Keratinocyte (primary cell): ENCODE measurements at regions not wholly inside any gene's neighbourhood (a gene's known extent, or its start where the extent isn't known, plus 50 kb on each side); places are given as distances from the start of the nearest gene placed in this dataset.

ENCODE experiments used
- DNase-seq: peaks from one replicate; pipeline ENCODE4 v3.0.0-alpha.2; 2011; ENCODE audit warnings: low read depth, missing footprints, low spot score
- FAIRE-seq: peaks from 2 replicates; lab custom pipeline; 2011; peaks lifted over from hg19 to GRCh38; lab: Jason Lieb, UNC
- H2AFZ ChIP-seq: 2 replicates; pipeline ENCODE4 v1.6.0; 2012; ENCODE audit warnings: low read length, control low read depth, inconsistent platforms; ENCODE audit not compliant: control insufficient read depth
- H3K27ac ChIP-seq: 2 replicates; pipeline ENCODE4 v1.5.1; 2011; ENCODE audit warnings: low read length; ENCODE audit not compliant: control insufficient read depth, insufficient read depth
- H3K27me3 ChIP-seq: 3 replicates; pipeline ENCODE4 v1.6.0; 2011; ENCODE audit warnings: low read length; ENCODE audit not compliant: control insufficient read depth, insufficient read depth; ENCODE audit errors: extremely low read depth
- H3K36me3 ChIP-seq, 2 experiments: 2 replicates in 1 of 2; 3 replicates in 1 of 2; pipeline ENCODE4 v1.5.1; 2011; ENCODE audit warnings: low read length in 2 of 2, mild to moderate bottlenecking in 1 of 2; ENCODE audit not compliant: control insufficient read depth in 2 of 2, insufficient read depth in 2 of 2; ENCODE audit errors: extremely low read depth in 1 of 2
- H3K4me1 ChIP-seq: 3 replicates; pipeline ENCODE4 v1.5.1; 2011; ENCODE audit warnings: low read length; ENCODE audit not compliant: control insufficient read depth, insufficient read depth; ENCODE audit errors: extremely low read depth
- H3K4me2 ChIP-seq: 3 replicates; pipeline ENCODE4 v1.6.0; 2011; ENCODE audit warnings: low read depth, low read length; ENCODE audit not compliant: control insufficient read depth, insufficient read depth; ENCODE audit errors: extremely low read depth
- H3K4me3 ChIP-seq, 3 experiments: fragments of 200-600 bp in 1 of 3; sonication (generic) in 1 of 3; 2 replicates in 2 of 3; 3 replicates in 1 of 3; pipeline ENCODE4 v1.5.1; 2011 to 2016; ENCODE audit warnings: low read length in 3 of 3, mild to moderate bottlenecking in 3 of 3, control low read depth in 2 of 3, inconsistent platforms in 1 of 3, low read depth in 1 of 3, mixed read lengths in 1 of 3, mixed run types in 1 of 3, moderate library complexity in 1 of 3; ENCODE audit not compliant: control insufficient read depth in 2 of 3, insufficient read depth in 2 of 3; ENCODE audit errors: extremely low read depth in 1 of 3
- H3K79me2 ChIP-seq: 2 replicates; pipeline ENCODE4 v1.6.0; 2012; ENCODE audit warnings: low read length; ENCODE audit not compliant: control insufficient read depth, insufficient read depth
- H3K9ac ChIP-seq: 3 replicates; pipeline ENCODE4 v1.6.0; 2011; ENCODE audit warnings: low read length; ENCODE audit not compliant: control insufficient read depth, insufficient read depth; ENCODE audit errors: extremely low read depth
- H3K9me1 ChIP-seq: 3 replicates; pipeline ENCODE4 v1.6.0; 2011; ENCODE audit warnings: low read length; ENCODE audit not compliant: control insufficient read depth, insufficient read depth; ENCODE audit errors: extremely low read depth
- H3K9me3 ChIP-seq: 2 replicates; pipeline ENCODE4 v1.5.1; 2012; ENCODE audit warnings: low read depth, low read length; ENCODE audit not compliant: control insufficient read depth
- H4K20me1 ChIP-seq: 3 replicates; pipeline ENCODE4 v1.6.0; 2011; ENCODE audit warnings: low read length; ENCODE audit not compliant: control insufficient read depth, insufficient read depth; ENCODE audit errors: extremely low read depth
- EZH2 ChIP-seq: IDR thresholded peaks from one replicate; pipeline ENCODE4 v1.6.1; 2012; ENCODE audit warnings: inconsistent platforms, mild to moderate bottlenecking, low read length, moderate library complexity
- dilution Hi-C: fragments of 300-500 bp; cut with MboI; formaldehyde crosslinking; loops from one replicate; pipeline ENCODE4 v1.7.0; 2020; ENCODE audit warnings: low sequenced_read_pairs; ENCODE audit not compliant: extremely low pct_ligation_motif_present
- TF ChIP-seq, protein P1 (sequence below), 3 experiments: IDR thresholded peaks in 1 of 3; conservative IDR thresholded peaks in 1 of 3; optimal IDR thresholded peaks in 1 of 3; 2 replicates in 2 of 3; 3 replicates in 1 of 3; pipeline versions ENCODE3 to v1.5.1; 2011; ENCODE audit warnings: low read length in 3 of 3, mild to moderate bottlenecking in 3 of 3, moderate library complexity in 2 of 3, control low read depth in 1 of 3, inconsistent platforms in 1 of 3; ENCODE audit not compliant: insufficient read depth in 2 of 3; ENCODE audit errors: extremely low read depth in 1 of 3

DNA sequence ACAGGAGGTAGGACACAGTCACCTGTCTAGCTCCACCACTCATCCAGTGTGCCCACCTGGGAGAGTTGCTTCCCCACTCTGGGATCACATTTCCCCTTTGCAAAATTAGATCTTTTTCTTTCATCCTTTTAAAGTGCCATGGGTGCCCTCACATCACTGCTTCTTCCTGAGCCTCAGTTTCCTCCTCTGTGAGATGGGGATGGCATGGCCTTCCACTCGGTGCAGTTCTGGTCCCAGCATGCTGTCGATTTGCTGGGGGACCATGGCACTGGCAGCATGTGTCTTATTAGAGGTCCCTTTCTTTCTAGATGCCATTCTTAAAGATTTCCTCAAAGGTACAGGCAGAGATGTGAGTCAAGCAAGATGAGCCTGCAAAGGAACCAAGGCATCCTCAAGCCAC is 158.3 kb upstream of the ZMIZ1 start:
- no peaks in the 10 kb centered on the region for H3K9me1 ChIP-seq
- H2AFZ ChIP-seq: no peak overlapping the region
- H3K9me3 ChIP-seq: no peaks in the 10 kb centered on the region
- no peaks in the 10 kb centered on the region for H3K36me3 ChIP-seq
- no peak overlapping the region for H3K4me3 ChIP-seq
- FAIRE-seq (no peak), DNase-seq (no peak)
- no peak overlapping the region for H3K9ac ChIP-seq
- no peak overlapping the region for H3K27ac ChIP-seq
- H3K27me3 ChIP-seq: peaks cover 22% of the 10 kb centered on the region
- H4K20me1 ChIP-seq: peaks cover 4% of the 10 kb centered on the region
- no peaks in the 10 kb centered on the region for H3K79me2 ChIP-seq
- no peak overlapping the region for H3K4me2 ChIP-seq
- TF ChIP-seq EZH2: no peak
- TF ChIP-seq, protein P1, sequence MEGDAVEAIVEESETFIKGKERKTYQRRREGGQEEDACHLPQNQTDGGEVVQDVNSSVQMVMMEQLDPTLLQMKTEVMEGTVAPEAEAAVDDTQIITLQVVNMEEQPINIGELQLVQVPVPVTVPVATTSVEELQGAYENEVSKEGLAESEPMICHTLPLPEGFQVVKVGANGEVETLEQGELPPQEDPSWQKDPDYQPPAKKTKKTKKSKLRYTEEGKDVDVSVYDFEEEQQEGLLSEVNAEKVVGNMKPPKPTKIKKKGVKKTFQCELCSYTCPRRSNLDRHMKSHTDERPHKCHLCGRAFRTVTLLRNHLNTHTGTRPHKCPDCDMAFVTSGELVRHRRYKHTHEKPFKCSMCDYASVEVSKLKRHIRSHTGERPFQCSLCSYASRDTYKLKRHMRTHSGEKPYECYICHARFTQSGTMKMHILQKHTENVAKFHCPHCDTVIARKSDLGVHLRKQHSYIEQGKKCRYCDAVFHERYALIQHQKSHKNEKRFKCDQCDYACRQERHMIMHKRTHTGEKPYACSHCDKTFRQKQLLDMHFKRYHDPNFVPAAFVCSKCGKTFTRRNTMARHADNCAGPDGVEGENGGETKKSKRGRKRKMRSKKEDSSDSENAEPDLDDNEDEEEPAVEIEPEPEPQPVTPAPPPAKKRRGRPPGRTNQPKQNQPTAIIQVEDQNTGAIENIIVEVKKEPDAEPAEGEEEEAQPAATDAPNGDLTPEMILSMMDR (optimal IDR thresholded peaks at IDR 0.05 in 1 of 3, IDR thresholded peaks at IDR 0.05 in 1 of 3, conservative IDR thresholded peaks at IDR 0.05 in 1 of 3; ENCODE audit: extremely low read depth in 1 of 3, insufficient read depth in 2 of 3, low read length in 3 of 3): no peak
- dilution Hi-C loops: no loop called here
- no peaks in the 10 kb centered on the region for H3K4me1 ChIP-seq

DNA sequence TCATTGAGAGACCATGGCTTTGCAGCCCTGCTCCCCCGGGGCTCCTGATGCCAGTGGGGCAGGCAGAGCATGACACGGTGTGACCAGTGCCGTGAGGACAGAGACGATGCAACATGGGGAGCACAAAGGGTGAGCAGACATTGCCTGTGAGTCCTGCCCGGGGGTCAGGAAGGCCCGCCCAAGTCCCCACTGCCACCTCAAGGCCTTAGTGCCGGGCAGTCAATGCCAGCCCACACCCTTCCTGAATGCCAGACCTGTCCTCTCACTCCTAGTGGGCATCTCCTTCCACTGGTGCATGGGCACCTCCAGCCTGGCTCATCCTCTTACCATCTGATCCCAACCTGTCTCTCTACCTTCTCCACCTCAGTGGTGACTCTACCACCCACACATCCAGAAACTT is 157.9 kb upstream of the ZMIZ1 start:
- Histone ChIP-seq H3K9me1 (no peaks in the 10 kb centered on the region), H3K4me1 (no peaks in the 10 kb centered on the region), H4K20me1 (peaks cover 4% of the 10 kb centered on the region), H3K27me3 (peaks cover 22% of the 10 kb centered on the region), H3K27ac (no peak overlapping the region), H3K36me3 (no peaks in the 10 kb centered on the region), H3K9ac (no peak overlapping the region), H3K9me3 (no peaks in the 10 kb centered on the region), H3K79me2 (no peaks in the 10 kb centered on the region), H2AFZ (no peak overlapping the region), H3K4me3 (no peak overlapping the region), H3K4me2 (no peak overlapping the region)
- TF ChIP-seq, protein P1 (optimal IDR thresholded peaks at IDR 0.05 in 1 of 3, IDR thresholded peaks at IDR 0.05 in 1 of 3, conservative IDR thresholded peaks at IDR 0.05 in 1 of 3; ENCODE audit: extremely low read depth in 1 of 3, insufficient read depth in 2 of 3, low read length in 3 of 3): no peak
- no peak for TF ChIP-seq EZH2
- DNase-seq: no peak
- no peak for FAIRE-seq
- dilution Hi-C loops: no loop called here
